ENCODE measurements at regions not wholly inside any gene's neighbourhood (a gene's known extent, or its start where the extent isn't known, plus 50 kb on each side); places are given as distances from the start of the nearest gene placed in this dataset.

DNA sequence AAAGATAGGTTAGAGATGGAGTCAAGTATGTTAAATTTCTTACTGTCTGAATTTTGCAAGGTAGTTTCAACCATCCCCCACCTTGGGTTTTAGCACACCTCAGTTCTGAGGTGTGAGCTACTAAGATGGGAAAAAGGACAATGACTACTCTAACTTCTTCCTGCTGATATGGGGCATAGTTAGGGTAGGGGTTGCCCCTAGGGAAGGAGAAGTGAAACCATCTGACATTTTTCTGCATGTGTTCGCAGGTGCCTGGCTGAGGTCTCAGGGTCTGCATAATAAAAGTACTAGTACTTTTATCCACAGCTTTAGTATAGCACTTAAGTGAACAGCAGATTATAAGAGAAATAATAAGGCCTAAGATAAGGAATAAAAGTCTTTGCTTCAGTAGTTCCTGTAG is 129.5 kb upstream of the CYSLTR1 start:
- DNase-seq, result no peak

DNA sequence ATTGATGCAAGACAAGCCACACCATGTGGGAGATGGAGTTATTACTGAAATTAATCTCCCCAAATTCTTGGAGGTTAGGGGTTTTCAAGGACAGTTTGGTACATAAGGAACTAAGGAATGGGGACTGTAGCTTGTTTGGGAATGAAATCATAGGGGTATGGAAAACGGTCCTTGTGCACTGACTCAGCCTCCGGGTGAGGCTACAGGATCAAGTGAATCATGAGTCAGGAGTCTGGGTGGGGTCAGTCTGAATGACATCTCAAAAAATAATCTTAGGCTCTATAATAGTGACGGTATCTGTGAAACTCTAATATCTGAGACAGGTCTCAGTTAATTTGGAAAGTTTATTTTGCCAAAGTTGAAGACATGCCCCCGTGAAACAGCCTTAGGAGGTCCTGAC is 128.5 kb upstream of the CYSLTR1 start:
- DNase-seq, result no peak

DNA sequence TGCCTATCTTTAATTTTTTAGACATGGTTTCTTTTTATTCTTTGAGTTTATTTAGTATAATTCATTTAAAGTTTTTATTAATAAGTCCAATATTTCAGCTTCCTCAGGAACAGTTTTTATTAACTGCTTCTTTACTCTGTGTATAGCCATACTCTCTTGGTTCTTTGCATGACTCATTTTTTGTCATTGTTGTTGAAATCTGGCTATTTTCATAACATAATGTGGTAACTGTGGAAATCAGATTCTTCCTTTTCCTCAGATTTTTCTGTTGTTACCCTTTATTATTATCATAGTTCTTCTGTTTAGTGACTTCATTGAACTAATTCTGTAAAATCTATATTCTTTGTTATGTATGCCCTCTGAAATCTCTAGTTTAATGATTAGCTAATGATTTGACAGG is 124.9 kb upstream of the CYSLTR1 start:
- no peak for DNase-seq

DNA sequence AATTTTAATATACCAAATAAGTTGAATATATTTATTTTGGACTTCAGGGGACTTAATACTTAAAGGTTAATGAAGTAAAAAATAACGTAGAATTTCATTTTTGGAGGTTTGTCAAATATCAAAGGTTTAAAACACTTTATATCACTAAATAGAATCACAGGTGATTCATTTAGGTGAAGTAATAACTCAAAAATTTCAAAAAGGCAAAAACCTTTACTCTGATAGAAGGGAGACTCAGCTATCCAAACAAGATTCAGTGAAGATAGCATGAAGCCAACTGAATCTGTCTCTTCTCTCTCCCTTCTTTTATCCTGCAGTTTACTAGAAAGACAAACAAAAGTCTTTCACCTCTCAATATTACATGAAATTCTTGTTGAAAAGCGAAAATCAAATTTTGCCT is 110.2 kb upstream of the CYSLTR1 start:
- no peak for DNase-seq

DNA sequence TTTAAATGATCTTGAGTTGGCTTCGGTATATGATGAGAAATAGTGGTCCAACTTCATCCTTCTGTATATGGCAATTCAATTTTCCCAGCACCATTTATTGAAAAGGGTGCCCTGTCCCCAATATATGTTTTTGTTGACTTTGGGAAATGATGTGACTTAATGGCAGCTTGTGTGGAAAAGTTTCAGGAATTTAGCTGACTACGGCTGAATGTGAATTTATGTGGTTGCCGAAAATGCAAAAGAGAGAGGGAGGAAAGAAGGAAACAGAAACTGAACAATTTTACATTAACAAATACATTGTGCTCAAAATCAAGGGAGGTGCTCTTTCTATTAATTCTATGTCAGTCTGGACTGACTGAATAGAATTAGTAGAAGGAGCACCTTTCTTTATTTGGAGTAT is 101.8 kb upstream of the CYSLTR1 start:
- DNase-seq, result no peak

DNA sequence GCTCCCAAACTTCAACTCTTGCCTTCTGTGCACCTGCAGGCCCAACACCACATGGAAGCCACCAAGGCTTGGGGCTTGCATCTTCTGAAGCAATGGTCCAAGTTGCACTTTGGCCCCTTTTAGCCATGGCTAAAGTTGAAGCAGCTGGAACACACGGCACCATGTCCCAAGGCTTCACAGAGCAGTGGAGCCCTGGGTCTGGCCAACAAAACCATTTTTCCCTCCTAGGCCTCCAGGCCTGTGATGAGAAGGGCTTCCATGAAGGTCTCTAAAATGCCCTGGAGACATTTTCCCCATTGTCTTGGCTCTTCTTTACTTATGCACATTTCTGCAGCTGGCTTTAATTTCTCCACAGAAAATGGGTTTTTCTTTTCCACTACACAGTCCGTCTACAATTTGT is 61.3 kb upstream of the CYSLTR1 start:
- DNase-seq, result no peak

DNA sequence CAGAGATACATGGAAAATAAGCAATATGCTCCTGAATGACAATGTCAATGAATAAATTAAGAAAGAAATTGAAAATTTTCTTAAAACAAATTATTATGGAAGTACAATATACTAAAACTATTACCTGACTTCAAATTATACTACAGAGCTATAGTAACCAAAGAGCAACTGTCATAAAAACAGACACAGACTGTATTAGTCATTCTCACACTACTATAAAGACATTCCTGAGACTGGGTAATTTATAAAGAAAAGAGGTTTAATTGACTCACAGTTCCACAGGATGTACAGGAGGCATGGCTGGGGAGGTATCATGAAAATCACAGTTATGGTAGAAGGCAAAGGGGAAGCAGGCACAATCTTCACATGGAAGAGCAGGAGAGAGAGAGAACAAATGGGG is 60.0 kb upstream of the CYSLTR1 start:
- no peak for DNase-seq

DNA sequence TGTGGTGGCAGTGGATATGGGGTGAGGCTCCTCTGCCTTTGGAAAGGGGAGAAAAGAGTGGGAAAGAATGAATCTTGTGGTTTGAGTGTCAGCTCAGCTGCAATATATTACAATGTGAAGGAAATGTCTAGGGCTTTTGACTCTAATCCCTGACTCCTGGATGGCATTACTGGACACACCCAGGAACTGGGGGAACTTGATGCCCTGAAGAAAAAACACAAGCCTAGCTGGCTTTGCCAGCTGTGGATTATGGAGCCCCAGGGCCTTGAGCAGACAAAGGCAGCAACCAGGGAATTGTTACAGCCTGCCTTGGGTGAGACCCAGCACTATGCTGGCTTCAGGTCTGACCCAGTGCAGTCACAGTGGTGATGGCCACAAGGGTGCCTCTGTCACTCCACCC is 57.1 kb upstream of the CYSLTR1 start:
- no peak for DNase-seq

DNA sequence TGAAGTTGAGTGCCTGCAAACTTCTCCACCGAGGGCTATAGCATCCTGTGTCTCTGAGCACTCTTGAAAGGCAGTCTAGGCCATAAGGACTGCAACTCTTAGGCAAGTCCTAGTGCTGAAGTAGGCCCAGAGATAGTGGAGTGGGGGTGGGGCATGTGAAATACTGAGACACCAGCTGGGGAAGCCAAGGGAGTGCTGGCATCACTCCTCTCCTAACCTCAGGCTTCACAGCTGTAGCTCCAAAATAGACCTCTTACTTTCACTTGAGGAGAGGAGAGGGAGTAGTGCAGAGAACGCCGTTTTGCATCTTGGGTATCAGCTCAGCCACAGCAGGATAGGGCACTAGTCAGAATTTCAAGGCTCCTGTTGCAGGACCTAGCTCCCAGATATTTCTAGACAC is 56.2 kb upstream of the CYSLTR1 start:
- no peak for DNase-seq

DNA sequence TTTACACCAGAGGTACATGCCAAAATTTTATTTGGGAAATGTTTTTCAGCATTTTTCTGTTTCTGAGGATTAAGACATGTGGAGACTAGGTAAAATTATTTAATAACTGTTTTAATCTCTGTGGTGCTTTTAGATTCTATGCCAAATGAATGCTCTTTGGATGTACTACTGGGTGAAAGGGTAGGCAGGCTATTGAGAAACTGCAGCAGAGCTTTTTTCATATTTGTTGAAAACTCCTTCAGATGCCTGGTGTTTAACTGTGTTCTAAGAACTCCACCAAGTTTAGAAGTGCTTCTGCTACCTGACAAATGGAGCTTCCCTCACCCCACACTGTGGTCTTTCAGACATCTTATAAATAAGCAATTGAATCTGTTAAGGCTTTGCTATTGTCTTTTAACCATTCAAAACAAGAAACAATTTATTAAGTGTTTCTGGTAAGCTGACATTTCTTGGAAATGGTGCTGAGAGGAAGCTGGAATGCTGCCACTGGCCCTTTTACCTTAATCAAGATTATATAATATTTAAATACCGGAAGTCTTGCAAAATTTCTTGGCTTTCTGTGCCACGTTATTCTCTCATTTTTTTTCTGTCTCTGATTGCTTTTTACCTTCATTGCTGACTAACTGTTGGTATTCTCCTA is 51.2 kb upstream of the CYSLTR1 start:
- DNase-seq, result no peak

All from stimulated activated naive CD4-positive, alpha-beta T cell (primary cell).